Astrocyte (in vitro differentiated cells and primary cell): ENCODE measurements at regions not wholly inside any gene's neighbourhood (a gene's known extent, or its start where the extent isn't known, plus 50 kb on each side); places are given as distances from the start of the nearest gene placed in this dataset.

Source experiments
- CTCF ChIP-seq: IDR thresholded peaks from 2 replicates; pipeline ENCODE4 v1.5.1; 2011; ENCODE audit warnings: low read depth, mild to moderate bottlenecking, inconsistent platforms, low read length, moderate library complexity; ENCODE audit not compliant: insufficient read depth
- EZH2 ChIP-seq: IDR thresholded peaks from 2 replicates; pipeline ENCODE4 v1.6.1; 2012; ENCODE audit warnings: mild to moderate bottlenecking, low read length, inconsistent platforms; ENCODE audit not compliant: insufficient read depth

- no peak for TF ChIP-seq CTCF
- TF ChIP-seq EZH2, result no peak
Observed at GRCh38 chr6:66264376-66264775, 557.4 kb upstream of the EYS start.
